HEK293 (cell line): ENCODE measurements at regions not wholly inside any gene's neighbourhood (a gene's known extent, or its start where the extent isn't known, plus 50 kb on each side); places are given as distances from the start of the nearest gene placed in this dataset.

Experiments
- CTCF ChIA-PET: fragments of 350-600 bp; formaldehyde crosslinking; extraction: SDS; loops from one replicate; lab custom pipeline; 2021; ENCODE audit warnings: antibody characterized with exemption; lab: Yijun Ruan, JAX
- POLR2A ChIA-PET: fragments of 300-600 bp; formaldehyde crosslinking; extraction: SDS; loops from one replicate; lab custom pipeline; 2020; ENCODE audit warnings: antibody characterized with exemption, inconsistent platforms; lab: Yijun Ruan, JAX
- H3K27ac ChIP-seq: fragments of 200-500 bp; sonication (Bioruptor generic); 2 replicates; pipeline ENCODE4 v1.5.1; 2014; ENCODE audit warnings: low read depth, low read length, control low read depth, inconsistent platforms; ENCODE audit errors: extremely low read depth
- H3K36me3 ChIP-seq, 2 experiments: fragments of 200-500 bp in 1 of 2; sonication (Bioruptor generic) in 1 of 2; 1 replicate in 1 of 2; 2 replicates in 1 of 2; pipeline ENCODE4 v1.5.1; 2014 to 2017; ENCODE audit warnings: inconsistent platforms in 2 of 2, low read length in 2 of 2; ENCODE audit not compliant: control insufficient read depth in 2 of 2, insufficient read depth in 1 of 2
- H3K4me1 ChIP-seq: fragments of 200-500 bp; sonication (Bioruptor generic); 2 replicates; pipeline ENCODE4 v1.5.1; 2014; ENCODE audit warnings: mild to moderate bottlenecking, low read length, inconsistent platforms; ENCODE audit not compliant: control insufficient read depth, insufficient read depth
- H3K4me3 ChIP-seq: 2 replicates; pipeline ENCODE4 v1.5.1; 2011; ENCODE audit warnings: low read depth, mild to moderate bottlenecking, control low read depth, low read length, moderate library complexity
- H3K9me3 ChIP-seq: fragments of 200-500 bp; sonication (Bioruptor generic); 2 replicates; pipeline ENCODE4 v1.5.1; 2014; ENCODE audit warnings: low read depth, low read length, inconsistent platforms; ENCODE audit not compliant: control insufficient read depth, insufficient read depth
- KLF10 ChIP-seq: fragments of 450-650 bp; IDR thresholded peaks from 2 replicates; pipeline ENCODE4 v1.5.1; 2018; ENCODE audit warnings: missing biosample characterization, mild to moderate bottlenecking, missing genetic modification characterization
- ZNF112 ChIP-seq: fragments of 450-650 bp; formaldehyde crosslinking; IDR thresholded peaks from 2 replicates; pipeline ENCODE4 v1.5.0; 2017; ENCODE audit warnings: missing biosample characterization, missing genetic modification characterization
- ZNF121 ChIP-seq: fragments of 450-650 bp; formaldehyde crosslinking; IDR thresholded peaks from 2 replicates; pipeline ENCODE4 v1.5.1; 2016; ENCODE audit warnings: missing biosample characterization, missing genetic modification characterization
- ZNF175 ChIP-seq: fragments of 450-650 bp; formaldehyde crosslinking; IDR thresholded peaks from 2 replicates; pipeline ENCODE4 v1.5.1; 2016; ENCODE audit warnings: missing biosample characterization, missing genetic modification characterization
- ZNF239 ChIP-seq: fragments of 450-650 bp; formaldehyde crosslinking; IDR thresholded peaks from 2 replicates; pipeline ENCODE4 v1.5.1; 2016; ENCODE audit warnings: missing biosample characterization, missing genetic modification characterization
- ZNF37A ChIP-seq: fragments of 450-650 bp; IDR thresholded peaks from 2 replicates; pipeline ENCODE4 v1.5.1; 2018; ENCODE audit warnings: missing biosample characterization, missing genetic modification characterization
- ZNF404 ChIP-seq: fragments of 450-650 bp; formaldehyde crosslinking; IDR thresholded peaks from 2 replicates; pipeline ENCODE4 v1.5.1; 2017; ENCODE audit warnings: missing biosample characterization, missing genetic modification characterization
- ZNF596 ChIP-seq: fragments of 450-650 bp; IDR thresholded peaks from 2 replicates; pipeline ENCODE4 v1.5.0; 2018; ENCODE audit warnings: missing biosample characterization, mild to moderate bottlenecking, missing genetic modification characterization, moderate library complexity
- ZNF621 ChIP-seq: fragments of 450-650 bp; formaldehyde crosslinking; IDR thresholded peaks from 2 replicates; pipeline ENCODE4 v1.5.1; 2017; ENCODE audit warnings: missing biosample characterization, missing genetic modification characterization
- ZNF664 ChIP-seq: fragments of 450-650 bp; formaldehyde crosslinking; IDR thresholded peaks from 2 replicates; pipeline ENCODE4 v1.5.1; 2016; ENCODE audit warnings: missing biosample characterization, missing genetic modification characterization
- TF ChIP-seq, protein P1 (sequence below): fragments of 450-650 bp; IDR thresholded peaks from 2 replicates; pipeline ENCODE4 v1.5.1; 2018; ENCODE audit warnings: missing biosample characterization, mild to moderate bottlenecking, missing genetic modification characterization
- TF ChIP-seq, protein P2 (sequence below): fragments of 450-650 bp; formaldehyde crosslinking; IDR thresholded peaks from 2 replicates; pipeline ENCODE4 v1.5.1; 2016; ENCODE audit warnings: missing biosample characterization, missing genetic modification characterization
- TF ChIP-seq, protein P3 (sequence below): sonication (generic); formaldehyde crosslinking; IDR thresholded peaks from 2 replicates; pipeline ENCODE4 v1.8.1; 2022; ENCODE audit warnings: mild to moderate bottlenecking, moderate library complexity, missing genetic modification reagents
- TF ChIP-seq, protein P4 (sequence below): fragments of 450-650 bp; formaldehyde crosslinking; IDR thresholded peaks from 2 replicates; pipeline ENCODE4 v1.5.1; 2016; ENCODE audit warnings: missing biosample characterization, missing genetic modification characterization
- TF ChIP-seq, protein P5 (sequence below): fragments of 450-650 bp; formaldehyde crosslinking; IDR thresholded peaks from 2 replicates; pipeline ENCODE4 v1.5.1; 2016; ENCODE audit warnings: missing biosample characterization, missing genetic modification characterization, low read depth
- TF ChIP-seq, protein P6 (sequence below): fragments of 450-650 bp; formaldehyde crosslinking; optimal IDR thresholded peaks from 2 replicates; pipeline ENCODE3; 2016; ENCODE audit warnings: missing biosample characterization, mild to moderate bottlenecking, missing genetic modification characterization

DNA sequence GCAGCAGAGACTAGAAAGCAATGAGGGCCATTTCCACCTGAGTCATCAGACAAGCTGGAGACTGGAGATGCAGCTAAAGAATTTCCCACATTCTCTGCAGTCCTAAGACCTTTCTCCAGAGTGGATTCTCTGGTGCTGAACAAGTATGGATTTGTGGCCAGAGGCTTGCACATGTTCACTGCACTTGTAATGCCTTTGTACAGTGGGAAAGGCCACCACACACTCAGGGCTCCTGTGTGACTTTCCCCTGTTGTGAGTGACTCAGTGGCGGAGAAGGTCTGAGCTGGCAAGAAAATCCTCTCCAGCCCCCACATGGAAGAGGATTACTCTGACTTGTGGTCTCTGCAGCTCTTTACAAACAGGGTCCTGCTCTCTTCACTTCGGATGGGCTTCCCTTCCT is 192.3 kb downstream of the C6orf118 start:
- H3K4me1 ChIP-seq = no peaks in the 10 kb centered on the region
- no peak overlapping the region for H3K4me3 ChIP-seq
- no peak overlapping the region for H3K27ac ChIP-seq
- CTCF ChIA-PET = no interaction called here
- H3K36me3 ChIP-seq = no peaks in the 10 kb centered on the region
- POLR2A ChIA-PET = no interaction called here
- TF ChIP-seq ZNF404 = no peak
- TF ChIP-seq KLF10 (tag by site-specific recombination) = no peak
- TF ChIP-seq, protein P1, sequence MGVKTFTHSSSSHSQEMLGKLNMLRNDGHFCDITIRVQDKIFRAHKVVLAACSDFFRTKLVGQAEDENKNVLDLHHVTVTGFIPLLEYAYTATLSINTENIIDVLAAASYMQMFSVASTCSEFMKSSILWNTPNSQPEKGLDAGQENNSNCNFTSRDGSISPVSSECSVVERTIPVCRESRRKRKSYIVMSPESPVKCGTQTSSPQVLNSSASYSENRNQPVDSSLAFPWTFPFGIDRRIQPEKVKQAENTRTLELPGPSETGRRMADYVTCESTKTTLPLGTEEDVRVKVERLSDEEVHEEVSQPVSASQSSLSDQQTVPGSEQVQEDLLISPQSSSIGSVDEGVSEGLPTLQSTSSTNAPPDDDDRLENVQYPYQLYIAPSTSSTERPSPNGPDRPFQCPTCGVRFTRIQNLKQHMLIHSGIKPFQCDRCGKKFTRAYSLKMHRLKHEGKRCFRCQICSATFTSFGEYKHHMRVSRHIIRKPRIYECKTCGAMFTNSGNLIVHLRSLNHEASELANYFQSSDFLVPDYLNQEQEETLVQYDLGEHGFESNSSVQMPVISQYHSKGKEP (tag by site-specific recombination) = no peak
- TF ChIP-seq ZNF239 = no peak
- TF ChIP-seq, protein P2, sequence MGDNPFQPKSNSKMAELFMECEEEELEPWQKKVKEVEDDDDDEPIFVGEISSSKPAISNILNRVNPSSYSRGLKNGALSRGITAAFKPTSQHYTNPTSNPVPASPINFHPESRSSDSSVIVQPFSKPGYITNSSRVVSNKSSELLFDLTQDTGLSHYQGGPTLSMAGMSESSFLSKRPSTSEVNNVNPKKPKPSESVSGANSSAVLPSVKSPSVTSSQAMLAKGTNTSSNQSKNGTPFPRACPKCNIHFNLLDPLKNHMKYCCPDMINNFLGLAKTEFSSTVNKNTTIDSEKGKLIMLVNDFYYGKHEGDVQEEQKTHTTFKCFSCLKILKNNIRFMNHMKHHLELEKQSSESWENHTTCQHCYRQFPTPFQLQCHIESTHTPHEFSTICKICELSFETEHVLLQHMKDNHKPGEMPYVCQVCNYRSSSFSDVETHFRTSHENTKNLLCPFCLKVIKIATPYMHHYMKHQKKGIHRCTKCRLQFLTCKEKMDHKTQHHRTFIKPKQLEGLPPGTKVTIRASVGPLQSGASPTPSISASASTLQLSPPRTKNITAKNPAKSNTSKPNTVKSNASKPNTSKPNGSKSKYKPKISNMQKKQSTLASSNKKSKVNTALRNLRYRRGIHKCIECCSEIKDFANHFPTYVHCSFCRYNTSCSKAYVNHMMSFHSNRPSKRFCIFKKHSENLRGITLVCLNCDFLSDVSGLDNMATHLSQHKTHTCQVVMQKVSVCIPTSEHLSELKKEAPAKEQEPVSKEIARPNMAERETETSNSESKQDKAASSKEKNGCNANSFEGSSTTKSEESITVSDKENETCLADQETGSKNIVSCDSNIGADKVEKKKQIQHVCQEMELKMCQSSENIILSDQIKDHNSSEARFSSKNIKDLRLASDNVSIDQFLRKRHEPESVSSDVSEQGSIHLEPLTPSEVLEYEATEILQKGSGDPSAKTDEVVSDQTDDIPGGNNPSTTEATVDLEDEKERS (tag by site-specific recombination) = no peak
- TF ChIP-seq ZNF37A = no peak
- TF ChIP-seq, protein P3, sequence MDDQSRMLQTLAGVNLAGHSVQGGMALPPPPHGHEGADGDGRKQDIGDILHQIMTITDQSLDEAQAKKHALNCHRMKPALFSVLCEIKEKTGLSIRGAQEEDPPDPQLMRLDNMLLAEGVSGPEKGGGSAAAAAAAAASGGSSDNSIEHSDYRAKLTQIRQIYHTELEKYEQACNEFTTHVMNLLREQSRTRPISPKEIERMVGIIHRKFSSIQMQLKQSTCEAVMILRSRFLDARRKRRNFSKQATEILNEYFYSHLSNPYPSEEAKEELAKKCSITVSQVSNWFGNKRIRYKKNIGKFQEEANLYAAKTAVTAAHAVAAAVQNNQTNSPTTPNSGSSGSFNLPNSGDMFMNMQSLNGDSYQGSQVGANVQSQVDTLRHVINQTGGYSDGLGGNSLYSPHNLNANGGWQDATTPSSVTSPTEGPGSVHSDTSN (CRISPR knock-in tag) = no peak
- TF ChIP-seq, protein P4, sequence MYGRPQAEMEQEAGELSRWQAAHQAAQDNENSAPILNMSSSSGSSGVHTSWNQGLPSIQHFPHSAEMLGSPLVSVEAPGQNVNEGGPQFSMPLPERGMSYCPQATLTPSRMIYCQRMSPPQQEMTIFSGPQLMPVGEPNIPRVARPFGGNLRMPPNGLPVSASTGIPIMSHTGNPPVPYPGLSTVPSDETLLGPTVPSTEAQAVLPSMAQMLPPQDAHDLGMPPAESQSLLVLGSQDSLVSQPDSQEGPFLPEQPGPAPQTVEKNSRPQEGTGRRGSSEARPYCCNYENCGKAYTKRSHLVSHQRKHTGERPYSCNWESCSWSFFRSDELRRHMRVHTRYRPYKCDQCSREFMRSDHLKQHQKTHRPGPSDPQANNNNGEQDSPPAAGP (tag by site-specific recombination) = no peak
- no peak for TF ChIP-seq ZNF121
- no peak for TF ChIP-seq ZNF621
- TF ChIP-seq ZNF664 = no peak
- TF ChIP-seq, protein P5, sequence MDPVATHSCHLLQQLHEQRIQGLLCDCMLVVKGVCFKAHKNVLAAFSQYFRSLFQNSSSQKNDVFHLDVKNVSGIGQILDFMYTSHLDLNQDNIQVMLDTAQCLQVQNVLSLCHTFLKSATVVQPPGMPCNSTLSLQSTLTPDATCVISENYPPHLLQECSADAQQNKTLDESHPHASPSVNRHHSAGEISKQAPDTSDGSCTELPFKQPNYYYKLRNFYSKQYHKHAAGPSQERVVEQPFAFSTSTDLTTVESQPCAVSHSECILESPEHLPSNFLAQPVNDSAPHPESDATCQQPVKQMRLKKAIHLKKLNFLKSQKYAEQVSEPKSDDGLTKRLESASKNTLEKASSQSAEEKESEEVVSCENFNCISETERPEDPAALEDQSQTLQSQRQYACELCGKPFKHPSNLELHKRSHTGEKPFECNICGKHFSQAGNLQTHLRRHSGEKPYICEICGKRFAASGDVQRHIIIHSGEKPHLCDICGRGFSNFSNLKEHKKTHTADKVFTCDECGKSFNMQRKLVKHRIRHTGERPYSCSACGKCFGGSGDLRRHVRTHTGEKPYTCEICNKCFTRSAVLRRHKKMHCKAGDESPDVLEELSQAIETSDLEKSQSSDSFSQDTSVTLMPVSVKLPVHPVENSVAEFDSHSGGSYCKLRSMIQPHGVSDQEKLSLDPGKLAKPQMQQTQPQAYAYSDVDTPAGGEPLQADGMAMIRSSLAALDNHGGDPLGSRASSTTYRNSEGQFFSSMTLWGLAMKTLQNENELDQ (tag by site-specific recombination) = no peak
- no peak for TF ChIP-seq ZNF596 (tag by site-specific recombination)
- TF ChIP-seq ZNF112 (tag by site-specific recombination) = no peak
- no peaks in the 10 kb centered on the region for H3K9me3 ChIP-seq

DNA sequence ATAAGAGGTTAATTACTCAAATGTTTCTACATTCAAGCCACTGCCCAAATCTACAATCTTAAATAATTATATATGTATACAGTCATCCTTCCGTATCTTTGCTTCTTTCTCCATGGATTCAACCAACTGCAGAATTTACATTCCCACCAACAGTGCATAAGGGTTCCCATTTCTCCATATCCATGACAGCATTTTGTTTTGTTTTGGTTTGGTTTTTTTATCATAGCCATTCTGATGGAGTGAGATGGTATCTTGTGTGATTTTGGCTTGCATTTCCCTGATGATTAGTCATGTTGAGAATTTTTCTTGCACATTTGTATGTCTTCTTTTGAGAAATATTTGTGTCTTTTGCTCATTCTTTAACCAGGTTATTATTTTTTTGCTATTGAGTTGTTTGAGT is 198.5 kb downstream of the C6orf118 start:
- no peak overlapping the region for H3K27ac ChIP-seq
- TF ChIP-seq, protein P6, sequence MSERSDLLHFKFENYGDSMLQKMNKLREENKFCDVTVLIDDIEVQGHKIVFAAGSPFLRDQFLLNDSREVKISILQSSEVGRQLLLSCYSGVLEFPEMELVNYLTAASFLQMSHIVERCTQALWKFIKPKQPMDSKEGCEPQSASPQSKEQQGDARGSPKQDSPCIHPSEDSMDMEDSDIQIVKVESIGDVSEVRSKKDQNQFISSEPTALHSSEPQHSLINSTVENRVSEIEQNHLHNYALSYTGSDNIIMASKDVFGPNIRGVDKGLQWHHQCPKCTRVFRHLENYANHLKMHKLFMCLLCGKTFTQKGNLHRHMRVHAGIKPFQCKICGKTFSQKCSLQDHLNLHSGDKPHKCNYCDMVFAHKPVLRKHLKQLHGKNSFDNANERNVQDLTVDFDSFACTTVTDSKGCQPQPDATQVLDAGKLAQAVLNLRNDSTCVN (tag by site-specific recombination) = no peak
- TF ChIP-seq ZNF175 (tag by site-specific recombination) = no peak
- TF ChIP-seq, all 188 proteins: peak for 0
- ChIA-PET CTCF (interaction anchor here (1.7 kb wide), 1 partner anchor 13 kb away, joined by 5 read pairs; no protein-coding TSS in a partner anchor), POLR2A (no interaction called here)
- Histone ChIP-seq H3K9me3 (no peaks in the 10 kb centered on the region), H3K4me3 (no peak overlapping the region), H3K4me1 (no peaks in the 10 kb centered on the region), H3K36me3 (no peaks in the 10 kb centered on the region)
